GM20000 (cell line): ENCODE measurements at regions not wholly inside any gene's neighbourhood (a gene's known extent, or its start where the extent isn't known, plus 50 kb on each side); places are given as distances from the start of the nearest gene placed in this dataset.

Experiments used
- DNase-seq: peaks from one replicate; pipeline ENCODE4 v3.0.0; 2012; ENCODE audit warnings: low spot score
- TF ChIP-seq, protein P1 (sequence below): IDR thresholded peaks from 2 replicates; pipeline ENCODE4 v1.5.1; 2012; ENCODE audit warnings: mild to moderate bottlenecking, control low read depth; ENCODE audit errors: extremely low read depth, missing control alignments

DNA sequence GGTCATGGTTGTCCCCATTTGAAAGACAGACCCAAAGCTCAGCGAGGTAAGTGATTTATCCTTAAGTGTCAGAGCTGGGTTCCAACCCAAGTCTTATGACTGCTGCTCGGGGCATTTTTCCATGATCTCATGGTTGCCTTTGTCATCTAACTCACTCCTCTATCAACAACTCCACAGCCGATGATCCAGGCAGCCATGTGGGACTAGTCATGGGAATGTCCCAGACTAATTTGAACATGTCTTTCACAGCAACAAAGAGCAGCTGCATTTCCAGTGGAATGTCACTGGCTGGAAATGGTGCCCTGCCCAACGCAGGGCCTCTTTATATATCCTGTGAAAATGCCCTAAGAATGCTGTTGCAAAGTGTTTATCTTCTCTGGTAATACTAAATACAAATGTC, 284.8 kb upstream of the PPARGC1A start:
- TF ChIP-seq, protein P1, sequence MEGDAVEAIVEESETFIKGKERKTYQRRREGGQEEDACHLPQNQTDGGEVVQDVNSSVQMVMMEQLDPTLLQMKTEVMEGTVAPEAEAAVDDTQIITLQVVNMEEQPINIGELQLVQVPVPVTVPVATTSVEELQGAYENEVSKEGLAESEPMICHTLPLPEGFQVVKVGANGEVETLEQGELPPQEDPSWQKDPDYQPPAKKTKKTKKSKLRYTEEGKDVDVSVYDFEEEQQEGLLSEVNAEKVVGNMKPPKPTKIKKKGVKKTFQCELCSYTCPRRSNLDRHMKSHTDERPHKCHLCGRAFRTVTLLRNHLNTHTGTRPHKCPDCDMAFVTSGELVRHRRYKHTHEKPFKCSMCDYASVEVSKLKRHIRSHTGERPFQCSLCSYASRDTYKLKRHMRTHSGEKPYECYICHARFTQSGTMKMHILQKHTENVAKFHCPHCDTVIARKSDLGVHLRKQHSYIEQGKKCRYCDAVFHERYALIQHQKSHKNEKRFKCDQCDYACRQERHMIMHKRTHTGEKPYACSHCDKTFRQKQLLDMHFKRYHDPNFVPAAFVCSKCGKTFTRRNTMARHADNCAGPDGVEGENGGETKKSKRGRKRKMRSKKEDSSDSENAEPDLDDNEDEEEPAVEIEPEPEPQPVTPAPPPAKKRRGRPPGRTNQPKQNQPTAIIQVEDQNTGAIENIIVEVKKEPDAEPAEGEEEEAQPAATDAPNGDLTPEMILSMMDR = no peak

DNA sequence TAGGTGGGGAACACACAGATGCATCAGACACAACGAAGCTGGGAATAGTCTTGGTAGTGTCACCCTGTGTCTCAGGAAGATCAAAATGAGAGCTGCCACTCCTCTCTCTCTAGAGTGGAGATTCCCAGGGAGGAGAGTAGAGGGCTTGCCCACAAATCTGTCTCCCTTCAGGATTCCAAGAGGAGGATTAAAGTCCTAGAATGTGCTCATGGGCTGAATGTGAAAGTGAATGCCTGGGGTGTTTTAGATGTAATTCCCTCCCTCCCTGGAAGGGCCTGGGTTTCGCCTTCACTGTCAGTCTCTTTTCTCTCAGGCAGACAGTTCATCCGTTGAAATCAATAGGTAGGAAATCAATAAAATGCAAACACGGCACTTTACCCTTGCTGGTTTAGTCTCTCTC, 282.6 kb upstream of the PPARGC1A start:
- DNase-seq = no peak
- TF ChIP-seq, protein P1 = no peak

More for the DNA sequence above, 284.8 kb upstream of the PPARGC1A start:
- DNase-seq = no peak

DNA sequence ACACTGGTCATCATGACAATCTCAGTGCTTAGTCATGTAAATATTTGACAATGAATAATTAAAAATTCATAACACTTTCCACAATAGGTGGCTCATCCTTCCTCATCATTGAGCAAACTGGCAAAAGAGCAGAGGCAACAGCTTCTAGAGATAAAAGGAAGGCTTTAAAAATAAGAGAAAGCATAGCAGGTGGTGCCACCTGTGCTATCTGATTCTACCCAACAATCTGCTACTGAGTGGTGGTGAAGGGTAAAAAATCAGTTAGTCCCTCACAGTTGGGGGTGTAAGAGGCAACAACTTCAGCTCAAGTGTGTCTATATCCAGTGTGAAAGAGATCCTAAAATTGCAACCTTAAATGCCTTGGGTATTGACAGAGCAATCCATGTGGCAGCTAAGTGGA, 280.1 kb upstream of the PPARGC1A start:
- DNase-seq = no peak
- TF ChIP-seq, protein P1 = no peak

DNA sequence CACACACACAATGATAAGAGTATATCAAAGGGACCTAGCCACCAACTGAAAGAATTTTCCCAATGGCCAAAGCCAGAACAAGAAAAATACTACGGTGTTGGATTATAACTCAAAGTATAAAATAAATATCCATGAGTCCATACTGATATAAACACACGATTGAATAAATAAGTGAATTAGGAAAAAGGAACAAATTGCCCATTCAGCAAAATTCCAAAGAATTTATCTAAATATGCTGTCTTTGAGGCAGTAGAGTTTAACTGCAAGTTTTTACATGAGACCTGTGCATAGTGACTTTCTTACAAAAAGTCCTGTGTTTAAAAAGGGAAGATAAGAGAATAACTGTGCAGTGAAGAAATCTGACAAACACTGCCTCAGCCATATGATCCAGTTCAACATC, 278.8 kb upstream of the PPARGC1A start:
- TF ChIP-seq, protein P1 = no peak
- DNase-seq = no peak

DNA sequence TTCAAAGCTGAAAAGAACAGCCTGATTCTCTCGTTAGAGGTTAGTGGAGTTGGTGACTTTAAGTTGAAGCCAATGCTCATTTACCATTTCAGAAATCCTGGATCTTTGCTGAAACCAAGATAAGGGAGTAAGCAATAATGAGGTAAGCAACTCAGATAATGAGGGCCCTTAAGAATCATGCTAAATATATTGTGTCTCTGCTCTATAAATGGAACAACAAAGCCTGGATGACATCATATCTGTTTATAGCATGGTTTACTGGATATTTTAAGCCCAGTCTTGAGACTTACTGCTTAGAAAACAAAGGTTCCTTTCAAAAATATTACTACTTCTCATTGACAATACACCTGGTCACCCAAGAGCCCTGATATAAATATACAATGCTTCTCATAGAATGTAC, 276.7 kb upstream of the PPARGC1A start:
- no peak for DNase-seq
- TF ChIP-seq, protein P1 = no peak

DNA sequence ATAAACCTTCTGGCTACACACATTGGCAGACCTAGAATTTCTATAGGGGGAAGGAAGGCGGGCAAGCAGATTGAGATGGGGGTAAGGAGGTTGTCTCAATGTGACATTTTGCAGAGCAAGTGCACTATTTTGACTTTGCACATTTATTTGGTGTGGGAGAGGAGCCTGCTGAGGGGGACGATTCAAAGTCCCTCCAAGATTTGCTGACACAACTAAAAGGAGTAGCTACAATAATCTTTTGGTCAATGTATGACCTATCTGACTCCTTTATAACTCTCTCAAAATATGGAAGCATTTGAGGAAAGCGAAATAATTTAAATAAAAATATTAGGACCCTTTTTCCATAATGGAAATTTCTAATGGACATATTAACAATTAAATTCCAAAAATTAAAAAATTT, 274.9 kb upstream of the PPARGC1A start:
- TF ChIP-seq, protein P1 = no peak
- DNase-seq = no peak

DNA sequence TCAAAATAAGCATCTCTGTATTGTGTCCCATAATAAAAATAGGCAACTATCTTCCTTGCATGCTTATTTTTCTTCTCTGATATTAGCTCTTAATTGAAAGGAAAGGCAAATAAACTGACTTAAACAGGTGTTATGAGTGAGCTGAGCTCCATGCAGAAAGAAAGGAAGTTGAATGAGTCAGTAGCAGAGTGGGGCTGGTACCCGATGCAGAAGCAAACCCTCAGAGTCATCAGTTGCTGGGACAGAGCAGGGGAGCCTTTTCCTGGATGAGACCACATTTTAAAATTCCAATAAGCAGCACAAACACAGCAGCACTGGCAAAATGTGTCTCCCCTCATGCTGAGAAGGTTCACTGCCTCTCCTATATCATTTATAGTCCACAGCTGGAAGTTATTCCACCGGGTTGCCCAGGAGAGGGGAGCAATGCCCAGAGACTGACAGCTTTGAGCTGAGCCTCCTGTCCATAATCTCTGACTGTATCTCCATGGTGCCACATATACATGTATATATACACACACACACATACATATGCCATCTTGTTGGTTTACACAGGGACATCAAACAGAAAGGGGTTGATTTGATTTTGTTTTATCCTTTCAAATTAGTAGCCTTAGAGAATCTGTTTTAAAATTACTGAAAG, 274.3 kb upstream of the PPARGC1A start:
- TF ChIP-seq, protein P1 = no peak
- no peak for DNase-seq
